Endometrium (tissue), 2 donors: ENCODE measurements at regions not wholly inside any gene's neighbourhood (a gene's known extent, or its start where the extent isn't known, plus 50 kb on each side); places are given as distances from the start of the nearest gene placed in this dataset.

Experiments used
- FAIRE-seq: peaks from 2 replicates; lab custom pipeline; 2012; peaks lifted over from hg19 to GRCh38; lab: Jason Lieb, UNC
- donor health status: control.
- donor health status: control.

DNA sequence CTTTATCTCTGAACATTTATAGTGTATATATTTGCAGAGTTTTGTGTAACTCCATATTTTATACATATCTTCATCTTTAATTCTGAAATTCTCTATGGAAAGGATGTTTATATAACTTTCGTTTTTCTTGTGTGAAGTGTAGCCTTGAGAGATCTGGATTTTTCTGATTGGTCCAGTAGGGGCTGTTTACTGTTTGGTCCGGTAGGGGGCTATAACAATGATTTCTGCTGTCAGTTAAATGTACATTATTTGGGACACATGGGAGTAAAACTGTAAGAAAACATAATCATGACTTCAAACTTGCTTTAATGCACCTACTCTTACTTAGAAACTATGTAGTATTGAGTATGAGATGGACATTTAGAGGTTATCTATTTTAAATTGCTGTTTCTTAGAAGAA, 527.1 kb upstream of the ARRDC3 start:
- no peak for FAIRE-seq

DNA sequence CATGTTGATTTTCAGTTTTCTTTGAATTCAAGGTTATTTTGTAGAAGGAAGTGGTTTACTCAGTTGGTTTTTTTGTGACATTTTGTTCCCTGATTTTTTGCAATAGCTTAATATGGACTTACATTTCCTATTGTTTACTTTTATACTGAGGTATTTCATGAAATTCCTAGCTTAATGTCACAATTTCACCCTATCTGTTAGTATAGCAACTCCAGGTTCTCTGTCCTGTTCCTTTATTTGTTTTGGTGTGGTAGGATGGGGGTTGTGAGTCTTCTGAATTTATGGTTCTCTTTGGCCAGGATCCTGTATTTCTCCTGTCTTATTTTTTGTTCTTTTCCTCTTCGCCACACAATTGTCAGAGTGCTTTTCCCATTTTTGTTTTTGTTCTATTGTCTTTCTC, 523.4 kb upstream of the ARRDC3 start:
- FAIRE-seq: no peak

DNA sequence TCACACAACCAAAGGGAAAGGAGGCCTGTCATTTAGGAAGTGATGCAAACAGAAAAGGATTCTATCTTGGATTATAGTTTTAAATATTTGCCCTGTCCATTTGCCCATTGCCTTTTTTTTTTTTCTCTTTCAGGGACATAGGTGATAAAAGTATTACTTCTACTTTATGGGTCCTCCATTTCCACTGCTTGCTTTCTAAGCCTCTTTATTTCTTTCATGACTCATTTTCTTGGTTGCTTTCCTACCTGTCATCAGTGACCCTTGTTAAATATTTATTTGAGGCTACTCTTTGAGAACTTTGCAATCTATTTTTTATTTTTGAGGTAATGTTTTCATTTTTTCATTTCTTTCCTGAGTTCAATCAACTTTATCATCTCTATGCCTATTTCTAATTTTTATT, 522.9 kb upstream of the ARRDC3 start:
- no peak for FAIRE-seq

DNA sequence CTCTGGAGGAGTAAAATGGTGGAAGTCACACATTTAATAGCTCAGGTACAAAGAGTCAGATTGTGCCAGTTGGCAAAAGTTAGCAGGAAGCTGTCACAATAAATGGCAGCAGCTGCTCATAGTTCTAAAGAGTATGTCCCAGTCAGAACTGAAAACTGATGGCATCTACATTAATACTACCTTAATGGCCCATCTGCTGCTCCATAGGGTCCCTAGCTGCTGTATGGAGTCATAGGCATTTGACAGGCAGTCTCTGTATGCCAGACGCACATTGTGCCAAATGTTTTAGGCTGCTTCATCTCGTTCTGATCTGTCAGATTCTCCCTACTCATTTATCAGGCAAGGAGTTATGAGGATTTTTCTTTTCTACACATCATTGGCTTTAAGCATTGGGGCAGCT, 515.8 kb upstream of the ARRDC3 start:
- no peak for FAIRE-seq

DNA sequence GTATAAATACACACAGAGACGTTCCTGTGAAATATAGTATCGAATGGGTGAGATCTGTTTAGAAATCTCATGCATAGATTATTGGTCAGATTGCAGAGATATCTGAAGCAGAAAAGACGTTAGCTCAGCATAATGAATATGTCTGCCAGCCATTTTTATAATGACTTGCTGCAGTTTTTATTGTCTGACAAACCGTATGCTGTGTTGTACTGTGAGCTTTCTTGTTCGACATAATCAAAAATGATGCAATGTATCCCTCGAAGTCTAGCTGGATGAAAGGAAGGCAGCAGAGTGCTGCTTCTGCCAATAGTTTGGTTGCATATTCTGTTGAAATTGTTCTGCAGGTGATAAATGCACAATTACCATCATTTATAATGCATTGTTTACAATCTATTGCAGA, 514.9 kb upstream of the ARRDC3 start:
- no peak for FAIRE-seq

DNA sequence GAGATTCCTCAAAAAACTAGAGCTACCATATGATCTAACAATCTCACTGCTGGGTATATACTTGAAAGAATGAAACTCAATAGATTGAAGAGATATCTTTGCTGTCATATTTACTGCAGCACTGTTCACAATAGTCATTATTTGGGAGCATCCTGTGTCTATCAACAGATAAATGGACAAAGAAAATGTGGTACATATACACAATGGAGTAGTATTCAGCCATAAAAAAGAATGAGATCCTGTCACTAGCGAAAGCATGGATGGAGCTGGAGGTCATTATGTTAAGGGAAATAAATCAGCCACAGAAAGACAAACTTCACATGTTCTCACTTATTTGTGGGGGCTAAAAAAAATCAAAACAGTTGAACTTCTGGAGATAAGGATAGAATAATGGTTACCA, 505.7 kb upstream of the ARRDC3 start:
- no peak for FAIRE-seq

DNA sequence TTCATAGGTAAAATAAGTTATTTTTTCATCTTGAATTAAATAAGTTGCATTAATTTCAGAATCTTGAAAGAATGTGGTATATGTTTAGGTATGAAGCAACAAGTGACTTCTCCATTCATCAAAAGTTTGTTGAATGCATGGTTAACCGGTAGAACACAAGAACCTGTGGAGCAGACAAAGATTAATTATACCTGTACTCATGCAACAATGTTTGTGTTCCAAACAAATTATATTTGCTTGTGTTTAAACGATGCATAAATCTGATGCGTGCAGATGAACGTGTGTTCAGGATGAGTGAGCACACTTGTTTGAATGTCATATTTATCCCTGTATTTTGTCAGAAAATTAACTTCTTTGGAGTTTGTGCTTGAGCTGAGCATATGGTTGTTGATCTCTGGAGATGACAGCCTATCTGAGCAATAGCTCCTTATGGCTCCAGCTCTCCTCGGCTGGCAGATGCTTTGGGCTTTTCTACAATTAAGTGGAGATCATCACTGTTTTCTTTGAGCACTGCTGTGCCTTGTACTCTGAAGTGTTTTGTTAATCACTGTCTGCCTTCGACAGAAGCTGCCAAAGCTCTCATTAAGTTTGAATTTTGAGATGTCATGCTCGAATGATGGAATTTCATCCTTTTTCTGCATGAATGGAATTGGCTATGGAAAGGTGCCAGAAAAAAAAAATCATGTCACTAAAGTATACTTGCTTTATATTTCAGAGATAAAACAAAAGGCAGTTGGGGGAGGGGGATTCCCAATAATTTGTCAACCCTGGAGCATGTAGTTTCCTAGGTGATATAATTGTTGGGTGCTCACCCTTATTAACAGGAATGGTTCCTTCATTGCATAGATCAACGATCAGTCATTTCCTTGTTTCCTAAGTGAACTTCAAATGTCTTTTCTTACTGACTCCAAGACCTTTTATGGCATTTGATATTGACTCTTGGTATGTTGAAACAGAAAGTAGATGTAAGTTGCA, 502.5 kb upstream of the ARRDC3 start:
- FAIRE-seq: no peak

DNA sequence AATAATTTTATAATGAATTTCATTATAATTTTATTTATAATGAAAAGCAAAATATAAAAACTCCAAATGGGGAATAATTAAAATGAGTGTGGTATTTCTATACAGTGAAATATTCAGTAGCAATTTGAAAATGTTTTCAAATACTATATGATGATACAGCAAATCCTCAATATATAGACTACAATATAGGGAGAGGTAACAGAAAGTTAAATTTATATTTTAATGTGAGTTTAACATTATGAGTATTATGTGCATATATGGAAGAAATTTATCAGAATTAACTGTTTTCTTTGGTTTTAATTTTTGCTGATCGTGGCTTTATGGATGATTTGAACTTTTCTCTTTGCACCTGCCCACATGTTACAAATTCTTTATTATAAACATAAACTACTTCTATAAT, 500.9 kb upstream of the ARRDC3 start:
- FAIRE-seq: no peak

DNA sequence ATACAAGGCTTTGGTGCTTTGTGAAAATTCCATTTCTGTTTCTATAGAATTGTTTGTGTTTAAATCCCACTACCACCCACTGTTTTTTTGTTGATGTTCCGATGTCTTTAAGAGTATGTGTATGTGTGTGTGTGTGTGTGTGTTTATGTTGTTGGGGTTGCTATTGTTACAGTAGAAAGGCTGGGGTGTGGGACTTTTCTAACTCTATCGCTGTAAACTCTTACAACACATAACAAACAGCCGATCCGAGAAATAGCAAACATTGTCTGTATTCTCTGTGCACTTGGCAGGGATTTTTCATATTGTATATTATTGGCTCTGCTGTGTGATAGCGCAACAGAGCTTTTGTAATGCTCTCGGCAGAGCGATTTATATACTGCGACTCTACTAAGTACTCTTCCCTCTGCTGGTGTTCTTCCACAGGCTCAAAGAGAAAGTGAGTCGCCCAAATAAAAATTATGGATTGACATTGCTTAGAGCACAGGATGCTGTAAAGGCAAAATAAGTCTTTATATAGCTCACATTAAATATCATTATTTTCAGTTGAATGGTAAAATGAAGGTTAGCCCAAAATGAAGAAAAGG, 492.2 kb upstream of the ARRDC3 start:
- no peak for FAIRE-seq

DNA sequence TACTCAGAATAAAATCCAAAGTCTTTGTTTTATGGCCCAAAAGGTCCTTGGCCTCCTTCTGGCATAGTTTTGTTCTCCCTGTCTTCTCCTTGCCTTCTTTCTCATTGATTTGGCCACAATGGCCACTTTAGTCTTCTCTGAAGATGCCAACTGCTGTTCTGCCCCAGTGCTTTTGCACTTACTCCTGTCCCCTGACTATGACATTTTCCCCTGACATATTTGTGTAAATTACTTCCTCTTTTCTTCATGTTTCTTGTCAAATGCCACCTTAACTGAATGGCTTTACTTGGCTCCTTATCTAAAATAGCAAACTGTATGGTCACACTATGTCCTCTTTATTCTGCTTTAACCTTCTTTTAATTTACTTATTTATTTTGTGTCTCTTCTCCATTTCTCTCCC, 484.7 kb upstream of the ARRDC3 start:
- no peak for FAIRE-seq

DNA sequence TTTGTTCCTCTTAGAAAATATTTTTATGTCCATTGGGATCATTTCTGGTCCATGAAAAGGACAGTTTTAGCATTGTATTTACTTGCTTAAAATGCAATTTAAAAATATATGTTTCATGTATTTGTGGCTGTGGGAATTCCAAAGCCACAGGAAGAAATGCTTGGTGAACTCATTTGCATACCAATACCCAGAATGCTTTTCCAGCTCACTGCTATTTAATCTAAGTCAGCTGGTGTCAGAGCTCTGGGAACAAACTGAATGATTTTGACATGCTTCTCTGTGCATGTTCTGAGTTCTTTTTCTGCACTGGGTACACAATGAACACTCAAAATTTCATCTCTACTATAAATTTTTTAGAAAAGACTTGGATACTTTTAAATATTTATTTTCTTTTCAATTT, 482.8 kb upstream of the ARRDC3 start:
- FAIRE-seq: no peak

DNA sequence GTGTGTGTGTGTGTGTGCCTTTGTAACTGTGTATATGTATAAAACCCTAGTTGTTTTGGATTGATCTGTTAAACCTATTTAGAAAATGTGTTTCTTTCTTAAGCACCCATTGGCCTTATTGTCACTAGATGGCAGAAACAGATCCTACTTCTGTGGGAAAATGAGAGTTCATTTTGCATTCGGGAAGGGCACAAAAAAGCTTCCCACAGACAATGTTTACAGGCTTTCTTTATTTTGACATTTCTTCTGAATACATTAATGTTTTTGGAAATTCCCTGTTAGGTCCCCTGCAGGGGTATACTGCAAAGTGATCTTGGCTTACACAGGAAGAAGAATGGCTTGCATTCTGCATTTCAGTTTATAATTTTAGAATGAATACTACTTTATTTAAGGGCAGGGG, 481.8 kb upstream of the ARRDC3 start:
- FAIRE-seq: no peak

DNA sequence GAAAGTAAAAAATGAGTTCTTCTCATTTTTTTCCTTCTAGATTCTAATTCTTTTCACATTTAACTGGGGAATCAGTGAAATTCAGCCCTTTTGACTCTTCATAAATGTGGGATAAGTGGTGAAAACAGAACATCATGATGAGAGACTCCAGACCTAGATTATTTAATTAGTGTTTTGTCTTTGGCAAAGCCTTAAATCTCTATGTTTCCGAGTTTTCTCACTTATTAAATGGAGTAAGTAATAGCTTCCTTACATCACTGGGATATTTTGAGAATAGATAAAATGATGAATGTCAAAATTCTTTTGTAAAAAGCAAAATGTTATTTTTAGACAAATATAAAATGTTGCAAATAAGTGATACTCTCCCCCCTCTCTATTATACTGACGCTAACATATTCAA, 468.6 kb upstream of the ARRDC3 start:
- FAIRE-seq: peak; percentile 69

DNA sequence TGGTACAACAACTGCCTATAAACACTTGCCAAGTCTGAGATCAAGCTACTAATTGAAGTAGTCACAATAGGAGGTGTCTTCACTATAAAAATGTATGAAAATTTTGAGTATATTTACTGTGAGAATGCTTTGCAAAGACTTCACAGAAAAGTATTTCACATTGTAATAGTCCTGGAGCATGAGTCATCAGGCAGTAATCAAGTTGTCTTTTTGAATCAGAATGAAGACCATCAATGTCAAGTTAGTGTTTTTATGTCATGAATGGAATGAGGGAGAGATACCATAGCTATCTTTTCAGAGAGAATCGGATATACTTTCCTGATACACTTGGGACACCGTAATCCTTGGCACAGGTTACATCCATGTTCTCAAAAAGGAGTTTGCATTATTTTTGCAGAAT, 466.9 kb upstream of the ARRDC3 start:
- FAIRE-seq: no peak

DNA sequence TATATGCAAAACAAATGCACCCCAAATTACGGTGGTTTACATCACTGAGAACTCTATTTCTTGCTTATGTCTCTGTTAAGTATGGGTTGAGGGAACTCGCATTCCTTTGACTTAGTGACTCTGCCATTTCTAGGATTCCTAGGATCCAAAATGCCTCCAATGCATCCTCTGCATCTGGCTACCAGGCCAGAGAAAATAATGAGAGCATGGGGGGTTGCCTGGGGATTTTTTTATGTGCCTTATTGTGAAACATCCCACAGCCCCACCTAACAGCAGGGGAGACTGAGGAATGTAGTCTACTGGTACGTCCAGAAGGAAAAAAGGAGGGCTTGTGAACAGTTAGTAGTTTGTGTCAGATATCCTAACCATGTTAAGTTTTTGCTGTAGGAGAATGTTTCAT, 466.0 kb upstream of the ARRDC3 start:
- no peak for FAIRE-seq

DNA sequence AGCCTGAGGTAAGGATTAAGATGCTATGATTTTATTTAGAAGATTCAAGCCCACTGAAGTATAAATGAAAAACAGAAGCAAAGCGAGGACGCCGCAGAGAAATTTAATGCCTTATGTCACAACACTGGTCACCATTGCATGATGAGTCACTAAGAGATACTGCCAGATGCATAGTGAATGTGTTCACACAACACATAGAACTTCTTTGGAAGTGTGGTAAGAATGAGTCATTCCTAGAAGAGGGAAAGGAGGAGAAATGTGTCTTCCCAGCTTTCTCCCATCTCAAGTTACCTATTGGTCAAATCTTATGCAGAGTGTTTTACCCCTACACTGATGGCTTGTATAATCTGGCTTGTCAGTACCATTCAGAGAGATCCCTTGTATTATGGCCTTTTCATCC, 465.3 kb upstream of the ARRDC3 start:
- FAIRE-seq: no peak

DNA sequence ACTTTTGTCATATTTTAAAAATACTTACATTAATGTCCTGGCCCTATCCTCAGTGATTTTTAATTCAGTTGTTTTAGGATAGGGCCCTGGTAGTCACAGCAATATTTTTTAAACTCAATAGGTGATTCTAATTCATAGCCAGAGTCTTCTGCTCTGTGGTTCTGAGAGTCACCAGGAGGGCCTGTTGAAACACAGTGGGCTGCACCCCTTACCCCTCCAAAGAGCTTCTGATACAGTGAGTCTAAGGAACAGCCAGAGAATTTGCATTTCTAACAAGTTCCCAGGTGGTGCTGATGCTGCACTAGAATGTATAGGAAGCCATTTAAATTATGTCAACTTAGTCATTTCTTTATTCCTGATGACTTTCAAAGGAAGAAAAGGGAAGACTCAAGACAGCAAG, 458.3 kb upstream of the ARRDC3 start:
- FAIRE-seq: no peak

DNA sequence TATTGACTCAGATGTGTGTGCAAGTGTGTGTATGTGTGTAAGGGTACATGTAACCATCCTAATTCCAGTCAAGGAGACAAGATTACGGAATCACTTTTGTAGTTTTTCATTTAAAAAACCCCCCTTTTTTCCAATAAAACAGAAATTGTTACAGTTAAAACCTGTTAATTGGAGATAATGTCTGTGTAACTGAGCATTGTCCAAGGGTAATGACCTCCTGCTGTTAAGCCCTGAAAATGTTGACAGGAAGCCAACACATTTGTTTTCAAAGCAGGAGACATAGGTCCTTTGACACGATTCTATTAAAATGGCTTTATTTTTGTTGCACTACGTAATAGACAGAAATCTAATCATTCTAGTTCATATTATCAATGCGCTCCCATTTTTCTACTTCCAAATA, 457.3 kb upstream of the ARRDC3 start:
- FAIRE-seq: no peak

DNA sequence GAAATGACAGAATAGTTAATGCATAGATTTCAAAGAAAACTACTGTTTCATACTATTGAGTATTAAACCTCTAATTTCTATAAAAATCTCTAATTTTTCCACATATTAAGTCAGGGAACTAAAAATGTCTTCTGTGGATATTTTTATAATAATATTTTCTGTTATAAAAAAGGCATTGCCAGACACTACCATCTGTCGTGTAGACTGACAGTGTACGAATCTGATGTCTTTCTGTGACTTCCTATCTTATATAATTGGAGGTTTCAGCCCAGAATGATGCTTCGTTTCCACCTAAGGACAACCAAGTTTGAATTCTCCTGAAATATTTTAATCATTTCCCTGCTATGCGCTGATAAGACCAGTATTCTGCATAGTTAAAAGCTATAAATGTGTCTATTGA, 456.6 kb upstream of the ARRDC3 start:
- FAIRE-seq: no peak

DNA sequence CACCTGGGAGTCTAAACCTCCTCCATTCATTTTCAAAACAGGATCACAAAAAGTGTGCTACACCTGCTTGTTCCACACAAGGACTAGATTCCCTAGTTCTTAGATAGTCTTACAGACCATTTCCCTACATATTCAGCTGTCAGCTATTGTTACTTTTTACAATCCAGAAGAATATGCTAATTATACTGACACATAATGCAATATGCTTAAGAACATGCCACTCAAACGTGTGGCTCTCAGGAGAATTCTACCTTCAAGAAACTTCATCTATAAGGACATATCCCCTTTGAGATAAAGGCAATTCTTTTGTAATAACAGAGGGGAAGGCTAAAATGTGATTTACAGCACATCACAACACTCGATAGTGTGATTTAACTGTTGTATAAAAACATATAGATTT, 456.1 kb upstream of the ARRDC3 start:
- FAIRE-seq: no peak

DNA sequence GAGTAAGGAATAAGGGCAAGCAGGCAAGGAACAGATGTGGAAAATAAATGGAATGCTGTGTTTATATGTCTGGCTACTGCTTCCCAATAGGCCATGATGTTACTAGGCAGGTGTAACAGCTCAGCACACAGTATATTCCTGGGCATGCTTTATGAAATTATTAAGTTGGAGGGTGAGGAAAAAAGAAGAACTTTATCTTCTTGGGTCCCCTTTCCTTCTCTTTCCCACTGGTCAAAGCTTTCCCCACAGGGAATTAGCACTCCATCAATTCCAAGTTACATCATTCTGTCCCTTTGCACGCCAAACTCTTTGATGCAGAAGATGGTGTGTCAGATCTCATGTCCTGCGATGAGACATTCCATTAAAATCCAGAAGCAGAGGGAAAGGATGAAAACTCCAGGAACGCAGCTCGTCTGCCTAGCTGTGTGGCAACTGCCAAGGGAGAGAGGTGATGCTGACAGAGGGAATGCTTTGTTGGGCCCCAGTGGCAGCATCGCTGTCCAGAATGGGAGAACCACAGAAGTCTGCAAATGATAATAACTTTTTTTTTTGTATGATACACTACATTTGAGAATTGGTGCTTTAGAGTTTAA, 447.3 kb upstream of the ARRDC3 start:
- no peak for FAIRE-seq

DNA sequence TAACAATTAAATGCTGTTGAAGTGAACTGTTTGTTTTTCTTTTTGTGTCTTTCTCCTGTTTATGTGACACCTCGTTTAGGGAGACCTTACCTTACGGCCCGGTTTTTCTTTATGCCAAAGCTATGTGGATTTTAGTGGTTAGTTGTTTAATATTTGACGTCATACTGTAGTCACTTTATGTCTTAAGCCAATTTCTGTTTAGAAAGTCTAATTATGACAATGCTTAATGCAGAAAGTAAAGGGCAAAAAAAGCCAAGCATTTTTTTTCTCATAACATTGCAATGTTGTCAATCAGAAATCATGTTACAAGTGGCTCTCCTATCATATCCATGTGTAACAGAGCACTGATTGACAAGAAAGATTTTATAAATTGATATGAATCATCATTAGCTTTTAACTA, 442.5 kb upstream of the ARRDC3 start:
- no peak for FAIRE-seq

DNA sequence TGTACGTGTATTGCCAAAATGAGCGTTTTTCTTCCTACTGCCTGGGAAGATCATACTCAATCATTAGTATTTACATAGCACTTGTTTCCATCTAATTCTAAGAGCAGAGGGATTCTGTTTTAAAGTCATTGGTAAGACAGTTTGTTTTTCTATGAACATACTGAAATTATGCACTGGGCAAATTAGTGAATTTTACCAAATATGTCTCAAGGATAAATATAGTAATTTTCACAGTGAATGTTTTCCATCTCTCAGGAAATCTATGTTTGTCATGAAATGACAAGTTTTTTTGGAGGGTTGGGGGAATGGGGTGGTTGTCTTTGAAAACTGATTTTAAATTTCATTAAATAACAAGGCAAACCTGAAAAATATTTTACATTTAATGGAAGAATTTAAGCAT, 441.3 kb upstream of the ARRDC3 start:
- FAIRE-seq: no peak

DNA sequence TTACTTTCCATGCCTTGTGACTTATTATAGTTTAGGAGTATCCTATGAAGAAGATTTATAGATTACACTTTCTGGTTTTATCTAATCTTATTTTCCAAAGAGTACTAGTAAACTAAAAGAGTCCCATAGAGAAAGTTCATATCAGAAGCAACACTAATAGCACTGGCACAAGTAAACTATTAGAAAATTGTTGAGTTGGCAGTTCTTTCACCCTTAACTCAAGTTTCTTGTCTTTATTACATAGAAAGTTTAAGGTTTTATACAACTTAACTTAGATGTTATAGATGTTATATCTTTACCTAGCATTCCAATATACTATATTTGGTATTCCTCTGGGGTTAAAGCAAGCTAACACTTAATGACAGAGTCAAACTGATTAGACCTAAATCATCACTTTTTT, 437.8 kb upstream of the ARRDC3 start:
- no peak for FAIRE-seq
